ENCODE measurements at regions not wholly inside any gene's neighbourhood (a gene's known extent, or its start where the extent isn't known, plus 50 kb on each side); places are given as distances from the start of the nearest gene placed in this dataset.

- DNase-seq (ENCODE audit: low read depth, low spot score) = no peak
Observed at GRCh38 chr14:26851793-26852192, 254.0 kb upstream of the NOVA1 start.

GRCh38 chr14:26855077-26855753, 257.4 kb upstream of the NOVA1 start:
- DNase-seq (ENCODE audit: low read depth, low spot score) = no peak

- no peak for DNase-seq (ENCODE audit: low read depth, low spot score)
Observed at GRCh38 chr14:26856876-26857518, 259.2 kb upstream of the NOVA1 start.

- no peak for DNase-seq (ENCODE audit: low read depth, low spot score)
Observed at GRCh38 chr14:26859483-26859882, 261.6 kb upstream of the NOVA1 start.

- DNase-seq (ENCODE audit: low read depth, low spot score) = no peak
Observed at GRCh38 chr14:26860111-26860510, 262.3 kb upstream of the NOVA1 start.

GRCh38 chr14:26863736-26864135, 265.9 kb upstream of the NOVA1 start:
- DNase-seq (ENCODE audit: low read depth, low spot score) = no peak

- DNase-seq (ENCODE audit: low read depth, low spot score) = no peak
Observed at GRCh38 chr14:26866721-26867120, 268.9 kb upstream of the NOVA1 start.

GRCh38 chr14:26867171-26867757, 269.4 kb upstream of the NOVA1 start:
- no peak for DNase-seq (ENCODE audit: low read depth, low spot score)

GRCh38 chr14:26870096-26870495, 272.3 kb upstream of the NOVA1 start:
- DNase-seq (ENCODE audit: low read depth, low spot score) = no peak

GRCh38 chr14:26870722-26871617, 273.1 kb upstream of the NOVA1 start:
- no peak for DNase-seq (ENCODE audit: low read depth, low spot score)

- DNase-seq (ENCODE audit: low read depth, low spot score) = no peak
Observed at GRCh38 chr14:26872515-26873361, 274.9 kb upstream of the NOVA1 start.

- no peak for DNase-seq (ENCODE audit: low read depth, low spot score)
Observed at GRCh38 chr14:26873362-26873960, 275.6 kb upstream of the NOVA1 start.

- no peak for DNase-seq (ENCODE audit: low read depth, low spot score)
Observed at GRCh38 chr14:26887847-26888246, 290.0 kb upstream of the NOVA1 start.

GRCh38 chr14:26888592-26888991, 290.8 kb upstream of the NOVA1 start:
- DNase-seq (ENCODE audit: low read depth, low spot score) = no peak

GRCh38 chr14:26896447-26896846, 298.6 kb upstream of the NOVA1 start:
- DNase-seq (ENCODE audit: low read depth, low spot score) = no peak

- DNase-seq (ENCODE audit: low read depth, low spot score) = no peak
Observed at GRCh38 chr14:26897196-26897595, 299.4 kb upstream of the NOVA1 start.

GRCh38 chr14:26905229-26905628, 307.4 kb upstream of the NOVA1 start:
- DNase-seq (ENCODE audit: low read depth, low spot score) = no peak

GRCh38 chr14:26913786-26914185, 316.0 kb upstream of the NOVA1 start:
- DNase-seq (ENCODE audit: low read depth, low spot score) = no peak

- DNase-seq (ENCODE audit: low read depth, low spot score) = no peak
Observed at GRCh38 chr14:26917086-26917485, 319.3 kb upstream of the NOVA1 start.

GRCh38 chr14:26925876-26926584, 328.2 kb upstream of the NOVA1 start:
- no peak for DNase-seq (ENCODE audit: low read depth, low spot score)
